NB4 (cell line): ENCODE measurements at regions not wholly inside any gene's neighbourhood (a gene's known extent, or its start where the extent isn't known, plus 50 kb on each side); places are given as distances from the start of the nearest gene placed in this dataset.

Experiments
- MYC ChIP-seq: IDR thresholded peaks from 2 replicates; pipeline ENCODE4 v1.6.1; 2011; ENCODE audit warnings: low read depth, low read length
- POLR2A ChIP-seq: IDR thresholded peaks from 2 replicates; pipeline ENCODE4 v1.6.1; 2011; ENCODE audit warnings: mild to moderate bottlenecking; ENCODE audit not compliant: insufficient read length; ENCODE audit errors: extremely low read depth
- TF ChIP-seq, protein P1 (sequence below): IDR thresholded peaks from one replicate; pipeline ENCODE4 v1.5.1; 2012; ENCODE audit warnings: low read depth, low read length
- TF ChIP-seq, protein P2 (sequence below): IDR thresholded peaks from 2 replicates; pipeline ENCODE4 v1.6.1; 2011; ENCODE audit warnings: low read depth, low read length

DNA sequence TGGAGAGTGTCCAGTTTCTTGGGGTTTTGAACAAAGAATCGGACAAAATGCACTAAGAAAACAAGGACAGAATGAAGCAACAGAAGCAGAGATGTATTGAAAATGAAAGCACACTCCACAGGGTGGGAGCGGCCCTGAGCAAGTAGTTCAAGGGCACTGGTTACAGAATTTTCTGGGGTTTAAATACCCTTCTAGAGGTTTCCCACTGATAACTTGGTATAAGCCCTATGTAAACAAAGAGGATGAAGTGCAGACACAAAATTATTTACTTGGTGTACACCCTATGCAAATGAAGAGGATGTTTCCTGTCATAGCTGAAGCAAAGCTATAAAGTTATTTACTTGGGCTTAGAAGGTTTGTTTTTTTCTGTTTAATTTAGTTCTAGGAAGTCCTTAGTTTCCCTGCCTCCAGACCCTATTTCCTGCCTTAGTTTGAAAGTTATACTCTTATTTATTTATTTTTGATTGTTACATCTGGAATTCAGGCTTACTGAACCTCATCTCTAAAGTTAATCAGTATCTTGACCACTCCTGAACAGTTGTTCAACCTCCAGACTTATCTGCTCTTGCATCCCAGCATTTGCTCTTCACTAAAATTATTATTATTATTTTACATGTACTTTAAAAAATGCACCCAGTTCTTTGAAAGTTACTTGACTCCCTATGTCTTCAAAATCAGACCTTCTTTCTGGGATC, 193.5 kb downstream of the SPP2 start:
- TF ChIP-seq, protein P1, sequence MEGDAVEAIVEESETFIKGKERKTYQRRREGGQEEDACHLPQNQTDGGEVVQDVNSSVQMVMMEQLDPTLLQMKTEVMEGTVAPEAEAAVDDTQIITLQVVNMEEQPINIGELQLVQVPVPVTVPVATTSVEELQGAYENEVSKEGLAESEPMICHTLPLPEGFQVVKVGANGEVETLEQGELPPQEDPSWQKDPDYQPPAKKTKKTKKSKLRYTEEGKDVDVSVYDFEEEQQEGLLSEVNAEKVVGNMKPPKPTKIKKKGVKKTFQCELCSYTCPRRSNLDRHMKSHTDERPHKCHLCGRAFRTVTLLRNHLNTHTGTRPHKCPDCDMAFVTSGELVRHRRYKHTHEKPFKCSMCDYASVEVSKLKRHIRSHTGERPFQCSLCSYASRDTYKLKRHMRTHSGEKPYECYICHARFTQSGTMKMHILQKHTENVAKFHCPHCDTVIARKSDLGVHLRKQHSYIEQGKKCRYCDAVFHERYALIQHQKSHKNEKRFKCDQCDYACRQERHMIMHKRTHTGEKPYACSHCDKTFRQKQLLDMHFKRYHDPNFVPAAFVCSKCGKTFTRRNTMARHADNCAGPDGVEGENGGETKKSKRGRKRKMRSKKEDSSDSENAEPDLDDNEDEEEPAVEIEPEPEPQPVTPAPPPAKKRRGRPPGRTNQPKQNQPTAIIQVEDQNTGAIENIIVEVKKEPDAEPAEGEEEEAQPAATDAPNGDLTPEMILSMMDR, result no peak
- TF ChIP-seq POLR2A (no peak), MYC (no peak)
- TF ChIP-seq, protein P2, sequence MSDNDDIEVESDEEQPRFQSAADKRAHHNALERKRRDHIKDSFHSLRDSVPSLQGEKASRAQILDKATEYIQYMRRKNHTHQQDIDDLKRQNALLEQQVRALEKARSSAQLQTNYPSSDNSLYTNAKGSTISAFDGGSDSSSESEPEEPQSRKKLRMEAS, result no peak
